ENCODE measurements at regions not wholly inside any gene's neighbourhood (a gene's known extent, or its start where the extent isn't known, plus 50 kb on each side); places are given as distances from the start of the nearest gene placed in this dataset.

GRCh38 chr5:74341221-74341620, 299.3 kb downstream of the ENC1 start:
- H3K4me2 ChIP-seq (ENCODE audit: low read length) = no peak overlapping the region
- no peak overlapping the region for H3K9ac ChIP-seq (ENCODE audit: low read length)
- H3F3A ChIP-seq (ENCODE audit: insufficient read depth, low read length, poor library complexity, severe bottlenecking) = no peaks in the 10 kb centered on the region
- H4K20me1 ChIP-seq (ENCODE audit: insufficient read depth) = no peaks in the 10 kb centered on the region
- no peaks in the 10 kb centered on the region for H3K9me2 ChIP-seq (ENCODE audit: insufficient read depth, low read length)
- no peak overlapping the region for H2AFZ ChIP-seq (ENCODE audit: low read depth, low read length)
- no peaks in the 10 kb centered on the region for H3K79me2 ChIP-seq (replicated peaks; ENCODE audit: insufficient read depth, low read length)
- H3K9me3 ChIP-seq (ENCODE audit: low read length) = no peaks in the 10 kb centered on the region
- TF ChIP-seq RAD21 (conservative IDR thresholded peaks at IDR 0.05) (no peak), EZH2 (IDR thresholded peaks at IDR 0.05; ENCODE audit: borderline replicate concordance, insufficient read depth, low read length, poor library complexity, severe bottlenecking) (no peak), POLR2AphosphoS5 (IDR thresholded peaks at IDR 0.05) (no peak), MXI1 (conservative IDR thresholded peaks at IDR 0.05; ENCODE audit: poor library complexity, severe bottlenecking) (no peak), TAF1 (IDR thresholded peaks at IDR 0.05; ENCODE audit: low read depth) (no peak), SMC3 (conservative IDR thresholded peaks at IDR 0.05; ENCODE audit: poor library complexity) (no peak), EP300 (conservative IDR thresholded peaks at IDR 0.05; ENCODE audit: poor library complexity, severe bottlenecking) (no peak)
- TF ChIP-seq, protein P1, sequence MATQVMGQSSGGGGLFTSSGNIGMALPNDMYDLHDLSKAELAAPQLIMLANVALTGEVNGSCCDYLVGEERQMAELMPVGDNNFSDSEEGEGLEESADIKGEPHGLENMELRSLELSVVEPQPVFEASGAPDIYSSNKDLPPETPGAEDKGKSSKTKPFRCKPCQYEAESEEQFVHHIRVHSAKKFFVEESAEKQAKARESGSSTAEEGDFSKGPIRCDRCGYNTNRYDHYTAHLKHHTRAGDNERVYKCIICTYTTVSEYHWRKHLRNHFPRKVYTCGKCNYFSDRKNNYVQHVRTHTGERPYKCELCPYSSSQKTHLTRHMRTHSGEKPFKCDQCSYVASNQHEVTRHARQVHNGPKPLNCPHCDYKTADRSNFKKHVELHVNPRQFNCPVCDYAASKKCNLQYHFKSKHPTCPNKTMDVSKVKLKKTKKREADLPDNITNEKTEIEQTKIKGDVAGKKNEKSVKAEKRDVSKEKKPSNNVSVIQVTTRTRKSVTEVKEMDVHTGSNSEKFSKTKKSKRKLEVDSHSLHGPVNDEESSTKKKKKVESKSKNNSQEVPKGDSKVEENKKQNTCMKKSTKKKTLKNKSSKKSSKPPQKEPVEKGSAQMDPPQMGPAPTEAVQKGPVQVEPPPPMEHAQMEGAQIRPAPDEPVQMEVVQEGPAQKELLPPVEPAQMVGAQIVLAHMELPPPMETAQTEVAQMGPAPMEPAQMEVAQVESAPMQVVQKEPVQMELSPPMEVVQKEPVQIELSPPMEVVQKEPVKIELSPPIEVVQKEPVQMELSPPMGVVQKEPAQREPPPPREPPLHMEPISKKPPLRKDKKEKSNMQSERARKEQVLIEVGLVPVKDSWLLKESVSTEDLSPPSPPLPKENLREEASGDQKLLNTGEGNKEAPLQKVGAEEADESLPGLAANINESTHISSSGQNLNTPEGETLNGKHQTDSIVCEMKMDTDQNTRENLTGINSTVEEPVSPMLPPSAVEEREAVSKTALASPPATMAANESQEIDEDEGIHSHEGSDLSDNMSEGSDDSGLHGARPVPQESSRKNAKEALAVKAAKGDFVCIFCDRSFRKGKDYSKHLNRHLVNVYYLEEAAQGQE (IDR thresholded peaks at IDR 0.05; ENCODE audit: borderline replicate concordance) = no peak
- TF ChIP-seq, protein P2, sequence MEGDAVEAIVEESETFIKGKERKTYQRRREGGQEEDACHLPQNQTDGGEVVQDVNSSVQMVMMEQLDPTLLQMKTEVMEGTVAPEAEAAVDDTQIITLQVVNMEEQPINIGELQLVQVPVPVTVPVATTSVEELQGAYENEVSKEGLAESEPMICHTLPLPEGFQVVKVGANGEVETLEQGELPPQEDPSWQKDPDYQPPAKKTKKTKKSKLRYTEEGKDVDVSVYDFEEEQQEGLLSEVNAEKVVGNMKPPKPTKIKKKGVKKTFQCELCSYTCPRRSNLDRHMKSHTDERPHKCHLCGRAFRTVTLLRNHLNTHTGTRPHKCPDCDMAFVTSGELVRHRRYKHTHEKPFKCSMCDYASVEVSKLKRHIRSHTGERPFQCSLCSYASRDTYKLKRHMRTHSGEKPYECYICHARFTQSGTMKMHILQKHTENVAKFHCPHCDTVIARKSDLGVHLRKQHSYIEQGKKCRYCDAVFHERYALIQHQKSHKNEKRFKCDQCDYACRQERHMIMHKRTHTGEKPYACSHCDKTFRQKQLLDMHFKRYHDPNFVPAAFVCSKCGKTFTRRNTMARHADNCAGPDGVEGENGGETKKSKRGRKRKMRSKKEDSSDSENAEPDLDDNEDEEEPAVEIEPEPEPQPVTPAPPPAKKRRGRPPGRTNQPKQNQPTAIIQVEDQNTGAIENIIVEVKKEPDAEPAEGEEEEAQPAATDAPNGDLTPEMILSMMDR (IDR thresholded peaks at IDR 0.05; ENCODE audit: poor library complexity, severe bottlenecking) = no peak
- no peak overlapping the region for H3K27ac ChIP-seq (ENCODE audit: low read length)
- no peaks in the 10 kb centered on the region for H3K36me3 ChIP-seq (ENCODE audit: insufficient read depth, low read length)
- H3K27me3 ChIP-seq (ENCODE audit: insufficient read depth, low read depth, low read length) = no peaks in the 10 kb centered on the region
- no peak overlapping the region for H3K4me3 ChIP-seq (ENCODE audit: low read length)

DNA sequence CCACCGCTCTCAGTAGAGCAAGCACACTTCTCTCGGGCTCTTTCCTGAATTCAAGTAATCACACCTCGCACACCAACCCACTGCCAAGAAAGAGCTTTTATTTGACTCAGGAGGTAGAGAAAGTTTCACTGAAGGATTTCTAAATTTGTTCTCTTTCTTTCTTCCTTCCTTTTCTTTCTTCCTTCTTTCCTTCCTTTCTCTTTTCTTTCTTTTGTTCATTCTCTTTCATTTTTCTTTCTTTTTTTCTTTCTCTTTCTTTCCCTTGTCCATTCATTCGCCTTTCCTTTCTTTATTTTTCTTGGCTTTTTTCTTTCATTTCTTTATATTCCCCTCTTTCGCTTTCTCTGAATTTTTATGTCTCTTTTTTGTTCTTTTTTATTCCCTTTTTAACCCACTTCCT, 300.1 kb downstream of the ENC1 start:
- Histone ChIP-seq H3K9ac (ENCODE audit: low read length) (no peak overlapping the region), H3K4me2 (ENCODE audit: low read length) (no peak overlapping the region), H3K27ac (ENCODE audit: low read length) (no peak overlapping the region), H3K9me3 (ENCODE audit: low read length) (no peaks in the 10 kb centered on the region), H3K9me2 (ENCODE audit: insufficient read depth, low read length) (no peaks in the 10 kb centered on the region), H2AFZ (ENCODE audit: low read depth, low read length) (no peak overlapping the region), H3K4me3 (ENCODE audit: low read length) (no peak overlapping the region), H3K27me3 (ENCODE audit: insufficient read depth, low read depth, low read length) (no peaks in the 10 kb centered on the region), H3K79me2 (replicated peaks; ENCODE audit: insufficient read depth, low read length) (no peaks in the 10 kb centered on the region), H3K36me3 (ENCODE audit: insufficient read depth, low read length) (no peaks in the 10 kb centered on the region), H3F3A (ENCODE audit: insufficient read depth, low read length, poor library complexity, severe bottlenecking) (no peaks in the 10 kb centered on the region), H4K20me1 (ENCODE audit: insufficient read depth) (no peaks in the 10 kb centered on the region)
- TF ChIP-seq, protein P1 (IDR thresholded peaks at IDR 0.05; ENCODE audit: borderline replicate concordance) = no peak
- TF ChIP-seq POLR2AphosphoS5 (IDR thresholded peaks at IDR 0.05) = no peak
- no peak for TF ChIP-seq MXI1 (conservative IDR thresholded peaks at IDR 0.05; ENCODE audit: poor library complexity, severe bottlenecking)
